NCI-H187 (cell line): ENCODE measurements at regions not wholly inside any gene's neighbourhood (a gene's known extent, or its start where the extent isn't known, plus 50 kb on each side); places are given as distances from the start of the nearest gene placed in this dataset.
"Not testable (repeated sequence)": the region's sequence is repeated elsewhere in the genome, so short reads cannot be mapped to it uniquely, and the experiment has no call there.

Experiments used
- DNase-seq, 2 experiments: peaks; one replicate each; lab custom pipeline; 2025; lab: John Stamatoyannopoulos, UW

- DNase-seq: not testable (repeated sequence)
These were observed 79.2 kb downstream of the PXDC1 start for GRCh38 chr6:3672339-3672738.

GRCh38 chr6:3671382-3671781, 80.1 kb downstream of the PXDC1 start:
- DNase-seq: no peak

GRCh38 chr6:3670356-3670755, 81.2 kb downstream of the PXDC1 start:
- no peak for DNase-seq

- no peak for DNase-seq
These were observed 81.6 kb downstream of the PXDC1 start for GRCh38 chr6:3669916-3670315.

DNA sequence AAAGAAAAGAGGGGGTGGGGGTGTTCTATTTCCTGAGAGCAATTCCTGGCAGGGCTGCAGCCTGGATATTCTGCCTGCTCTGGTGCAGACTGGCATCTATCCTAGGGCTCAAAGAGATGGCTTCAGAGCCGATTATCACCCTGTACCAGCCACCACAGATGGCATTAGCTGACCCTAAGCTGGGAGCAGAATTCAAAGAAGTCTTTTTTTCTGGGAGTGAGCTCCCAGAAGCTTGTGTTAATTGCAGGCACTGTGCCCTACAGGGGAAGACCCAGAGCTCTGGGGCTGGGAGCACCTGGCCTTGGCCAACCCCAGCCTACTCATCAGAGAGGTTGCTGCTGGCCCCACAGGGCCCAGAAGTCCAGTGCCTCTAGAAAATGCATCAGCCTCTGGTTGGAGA, 85.9 kb downstream of the PXDC1 start:
- no peak for DNase-seq

DNA sequence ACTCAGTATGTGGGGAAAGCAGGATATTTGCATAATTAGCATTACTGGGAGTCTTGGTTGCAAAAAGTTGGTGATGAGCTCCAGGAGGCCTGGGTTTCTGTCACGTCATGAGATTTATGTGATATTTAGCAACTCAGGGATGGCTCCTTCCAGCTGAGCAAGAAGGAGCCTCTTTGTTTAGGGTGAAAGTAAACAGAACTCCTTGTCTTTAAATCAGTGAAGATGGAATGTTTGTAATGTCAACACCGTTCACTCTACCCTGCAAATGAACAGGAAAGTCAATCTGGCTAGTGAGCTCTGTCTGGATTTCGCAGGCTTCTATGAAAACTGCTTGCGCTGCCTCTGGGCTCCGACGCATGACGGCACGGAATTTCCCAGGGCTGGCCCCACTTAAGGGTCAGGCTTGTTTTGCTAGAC, 86.9 kb downstream of the PXDC1 start:
- DNase-seq: no peak

DNA sequence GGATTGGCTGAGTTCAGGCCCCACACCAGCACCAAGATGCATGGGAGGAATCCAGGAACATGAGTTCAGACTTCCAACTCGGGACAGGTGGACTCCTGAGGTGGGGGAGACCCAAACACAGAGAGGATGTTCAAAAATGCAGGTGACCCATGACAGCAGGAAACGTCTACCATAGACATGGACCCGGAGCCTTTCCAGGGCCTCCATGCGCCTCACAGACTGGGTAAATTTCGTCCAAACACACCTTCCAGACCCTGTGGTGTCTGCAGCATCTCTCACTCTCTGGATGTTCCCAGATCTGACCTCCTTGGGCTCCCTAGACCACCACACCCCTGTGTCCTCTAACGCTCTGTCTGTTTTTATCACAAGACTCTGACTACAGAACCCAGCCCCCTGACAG, 87.7 kb downstream of the PXDC1 start:
- no peak for DNase-seq

GRCh38 chr6:3663081-3663480, 88.4 kb downstream of the PXDC1 start:
- no peak for DNase-seq

DNA sequence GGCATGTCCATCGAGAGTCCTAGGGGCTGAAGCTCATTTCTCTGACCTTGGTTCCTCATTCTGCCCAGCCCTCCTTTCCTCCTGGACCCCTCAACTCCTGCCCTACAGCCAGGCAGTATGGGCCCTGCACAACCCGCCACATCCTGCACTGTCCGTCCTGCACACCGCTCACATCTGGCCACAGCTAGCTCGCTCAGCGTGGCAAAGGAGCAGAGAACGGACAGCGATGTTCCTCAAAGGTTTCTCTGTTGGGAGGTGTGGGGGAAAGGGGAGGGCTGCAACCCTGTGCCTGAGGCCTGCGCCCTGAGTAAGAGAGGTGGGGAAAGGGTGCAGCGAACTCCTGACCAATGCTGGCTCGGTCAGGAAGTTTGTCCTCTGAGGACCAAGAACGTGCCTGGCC, 90.1 kb downstream of the PXDC1 start:
- DNase-seq: no peak

- no peak for DNase-seq
These were observed 91.0 kb downstream of the PXDC1 start for GRCh38 chr6:3660473-3660872.

- DNase-seq: no peak
These were observed 91.8 kb downstream of the PXDC1 start for GRCh38 chr6:3659748-3660147.

- DNase-seq: no peak
These were observed 95.4 kb downstream of the PXDC1 start for GRCh38 chr6:3656076-3656475.

DNA sequence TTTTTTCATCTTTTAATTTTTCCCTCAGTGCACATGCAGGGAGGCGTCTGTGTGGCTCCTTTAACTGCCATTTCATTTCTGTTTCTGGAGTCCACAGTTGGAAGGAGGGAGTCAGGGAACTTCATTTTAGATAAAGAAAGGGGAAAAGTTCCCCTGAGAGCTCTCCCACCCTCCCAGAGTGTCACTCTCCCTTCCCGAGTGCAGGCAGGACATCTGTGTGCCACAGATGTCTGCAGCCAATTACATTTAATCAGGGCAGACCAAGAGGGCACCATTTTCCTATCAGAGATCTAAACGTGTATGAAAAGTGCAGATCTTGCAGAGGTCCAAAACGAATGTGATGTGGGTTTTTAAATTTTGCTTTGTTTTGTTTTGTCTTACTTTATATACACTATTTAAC, 96.6 kb downstream of the PXDC1 start:
- DNase-seq: no peak

- DNase-seq: no peak
These were observed 97.1 kb downstream of the PXDC1 start for GRCh38 chr6:3654436-3654835.

GRCh38 chr6:3653528-3654070, 97.9 kb downstream of the PXDC1 start:
- DNase-seq: no peak

GRCh38 chr6:3651698-3652229, 99.7 kb downstream of the PXDC1 start:
- no peak for DNase-seq

DNA sequence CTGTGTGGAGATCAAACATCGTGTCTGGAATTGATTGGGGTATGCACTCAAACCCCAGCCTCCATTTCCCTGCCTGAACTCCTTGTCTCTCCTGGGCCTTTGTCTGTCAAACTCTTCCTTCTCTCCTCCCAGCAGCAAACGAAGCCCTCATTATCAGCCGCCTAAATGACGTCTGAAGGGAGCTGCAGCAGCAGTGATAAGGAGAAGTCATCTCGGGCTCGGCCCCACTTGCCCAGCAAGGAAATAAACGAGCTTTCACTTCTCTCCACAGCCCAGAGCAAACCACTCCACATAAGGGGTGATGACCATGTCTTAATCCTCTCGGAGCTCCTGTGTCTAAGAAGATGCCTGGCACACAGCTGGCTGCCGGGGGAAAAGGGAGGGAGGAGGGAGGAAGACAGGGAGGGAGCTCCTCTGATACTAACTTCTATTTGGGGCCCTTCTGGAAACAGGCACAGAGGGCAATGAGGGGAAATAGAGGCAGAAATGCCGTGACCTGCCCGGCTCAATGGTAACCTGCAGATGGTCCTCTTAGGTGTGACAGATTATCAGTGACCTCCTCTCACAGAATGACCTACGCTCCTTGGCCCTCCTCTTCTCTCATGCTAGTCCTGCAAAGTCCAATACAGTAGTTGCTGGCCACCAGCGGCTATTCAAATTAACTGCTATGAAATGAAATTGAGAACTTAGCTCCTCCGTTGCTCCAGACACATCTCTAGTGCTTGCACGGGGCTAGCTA, 100.4 kb downstream of the PXDC1 start:
- no peak for DNase-seq

- no peak for DNase-seq
These were observed 101.2 kb downstream of the PXDC1 start for GRCh38 chr6:3650076-3650958.

DNA sequence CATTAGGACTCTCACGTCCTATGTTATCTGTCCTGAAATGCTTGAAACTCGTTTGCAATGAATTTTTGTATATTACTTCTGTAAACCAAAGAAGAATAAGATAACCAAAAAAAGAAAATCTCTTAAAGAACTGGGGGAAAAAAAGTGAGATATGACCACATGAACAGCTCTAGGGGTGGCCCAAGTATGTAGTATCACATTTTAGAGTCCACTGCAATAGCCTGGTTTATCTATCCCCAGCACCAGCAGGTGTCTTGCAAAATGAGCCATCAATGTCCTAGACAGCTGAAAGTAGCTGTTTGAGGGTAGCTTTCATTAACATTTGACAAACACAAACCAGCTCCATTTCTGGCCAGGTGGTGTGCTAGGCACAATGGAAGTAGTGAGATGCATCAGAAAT, 102.8 kb downstream of the PXDC1 start:
- no peak for DNase-seq

- DNase-seq: no peak
These were observed 104.7 kb downstream of the PXDC1 start for GRCh38 chr6:3646616-3647362.

DNA sequence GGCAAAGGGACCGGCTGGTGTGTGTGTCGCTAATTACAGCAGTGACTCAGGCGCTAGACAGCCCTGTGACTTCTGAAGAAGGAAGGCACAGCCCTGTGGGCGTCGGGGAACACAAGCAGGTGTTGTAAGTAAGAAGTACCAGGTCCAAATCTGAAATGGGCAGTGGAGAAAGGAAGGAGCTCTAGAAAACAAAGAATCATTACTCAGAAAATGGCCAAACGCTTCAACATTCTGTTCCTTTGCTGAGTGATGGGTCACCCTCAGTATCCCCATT, 106.8 kb downstream of the PXDC1 start:
- no peak for DNase-seq
